HG02943 (cell line): ENCODE measurements at regions not wholly inside any gene's neighbourhood (a gene's known extent, or its start where the extent isn't known, plus 50 kb on each side); places are given as distances from the start of the nearest gene placed in this dataset.

Source experiments
- ATAC-seq: cut with Tn5 transposase; IDR thresholded peaks from one replicate; pipeline ENCODE4 v1.9.1; 2021; ENCODE audit warnings: mild to moderate bottlenecking, low read depth, moderate library complexity; ENCODE audit not compliant: unreplicated experiment

- no peak for ATAC-seq
Measured at GRCh38 chr2:74059137-74059775, 74.5 kb downstream of the TET3 start.

GRCh38 chr2:74063486-74063885 lies 78.8 kb downstream of the TET3 start:
- ATAC-seq = no peak

- no peak for ATAC-seq
Measured at GRCh38 chr2:74065456-74065855, 80.7 kb downstream of the TET3 start.

DNA sequence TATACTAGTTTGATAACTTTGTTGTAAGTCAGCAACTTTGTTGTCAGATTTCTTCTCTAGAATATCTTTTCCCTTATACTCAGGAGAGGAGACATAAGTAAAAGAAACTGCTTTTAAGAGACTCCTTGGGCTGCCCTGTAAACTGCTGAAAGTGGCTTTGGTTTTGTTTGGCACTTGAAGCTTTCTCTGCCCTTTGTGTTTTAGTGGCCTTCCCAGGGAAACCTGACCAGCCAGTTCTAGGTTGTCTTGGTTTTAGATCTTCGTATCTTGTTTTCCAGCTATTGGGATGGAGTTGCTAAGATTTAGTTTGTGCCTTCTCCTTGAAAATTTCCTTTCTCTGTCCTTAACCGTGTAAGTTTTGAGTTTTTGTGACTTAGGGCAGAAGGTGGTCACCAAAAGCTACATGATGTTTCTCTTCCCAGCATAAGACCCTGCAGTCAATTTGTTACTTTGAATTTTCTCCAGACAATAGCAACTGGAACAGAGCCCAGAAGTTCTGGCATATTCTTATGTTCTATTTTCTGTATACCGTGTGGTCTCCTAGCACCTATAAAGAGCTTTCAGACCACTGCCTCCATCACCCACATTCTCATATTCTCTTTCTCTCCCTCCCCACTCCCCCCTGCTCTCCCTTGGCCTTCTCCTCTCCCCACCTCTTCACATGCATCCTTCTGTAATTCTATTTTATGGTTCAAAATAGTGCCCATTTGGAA lies 81.1 kb downstream of the BOLA3 start:
- no peak for ATAC-seq

DNA sequence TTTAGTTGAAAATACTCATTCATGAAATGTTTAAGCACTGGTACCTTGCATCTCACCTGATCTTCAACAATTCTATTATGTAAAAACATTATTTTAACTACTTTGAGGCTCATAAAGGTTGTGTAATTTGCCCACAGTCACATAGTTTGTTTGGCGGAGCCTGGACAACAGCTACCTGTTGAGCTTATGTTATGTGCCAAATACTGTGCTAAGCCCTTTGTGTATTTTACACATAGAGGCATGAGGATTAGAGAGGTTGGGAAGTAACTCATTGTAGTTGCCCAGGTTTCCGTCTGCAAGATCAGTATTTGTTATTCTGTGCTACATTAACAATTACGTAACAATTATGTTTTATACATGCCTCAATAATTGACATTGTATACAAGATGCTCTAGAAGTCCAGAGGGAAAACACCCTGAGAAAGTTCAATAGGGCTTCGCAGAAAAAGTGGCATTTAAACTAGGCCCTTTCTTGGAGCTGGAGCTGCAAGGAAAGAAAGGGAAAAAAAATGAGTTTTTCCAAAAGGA lies 80.4 kb downstream of the BOLA3 start:
- ATAC-seq = no peak

GRCh38 chr2:74070991-74071390 lies 76.7 kb downstream of the BOLA3 start:
- ATAC-seq = no peak

DNA sequence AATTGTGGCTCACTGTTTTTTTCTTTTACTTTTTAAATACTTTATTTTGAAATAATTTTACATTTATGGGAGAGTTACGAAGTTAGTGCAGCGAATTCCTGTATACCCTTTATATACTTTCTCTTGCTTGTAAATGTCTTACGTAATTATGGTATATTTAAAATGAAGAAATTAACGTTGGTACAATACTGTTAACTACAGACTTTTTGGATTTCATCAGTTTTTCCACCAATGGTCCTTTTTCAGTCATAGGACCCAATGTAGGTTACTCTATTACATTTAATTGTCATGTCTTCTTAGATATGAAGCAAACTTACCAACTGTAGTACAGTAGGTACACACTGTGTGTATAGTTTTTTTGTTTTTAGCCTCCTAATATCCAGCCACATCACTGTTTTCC lies 76.3 kb downstream of the BOLA3 start:
- no peak for ATAC-seq

GRCh38 chr2:74072565-74072964 lies 75.1 kb downstream of the BOLA3 start:
- no peak for ATAC-seq

GRCh38 chr2:74074487-74074886 lies 73.2 kb downstream of the BOLA3 start:
- ATAC-seq = no peak

- no peak for ATAC-seq
Measured at GRCh38 chr2:74076074-74076470, 71.6 kb downstream of the BOLA3 start.

DNA sequence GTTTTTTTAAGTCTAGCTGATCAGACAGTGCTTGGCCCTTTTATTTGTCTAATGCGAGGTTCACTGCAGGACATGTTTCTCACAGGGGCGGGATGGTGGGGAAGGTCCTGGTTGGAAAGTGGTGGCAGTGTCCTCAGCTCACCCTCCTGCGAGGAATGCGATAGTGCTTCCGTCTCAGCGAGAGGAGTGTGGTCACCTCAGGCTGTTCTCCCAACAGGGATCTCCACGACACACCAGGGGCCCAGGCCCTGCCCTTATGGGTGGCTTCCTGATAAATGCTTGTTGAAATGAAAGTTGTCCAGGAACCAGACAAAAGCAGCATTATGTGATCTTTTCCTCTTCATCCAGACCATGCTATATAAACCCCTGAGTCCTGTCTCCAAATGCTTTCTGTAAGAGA lies 70.1 kb downstream of the BOLA3 start:
- no peak for ATAC-seq

DNA sequence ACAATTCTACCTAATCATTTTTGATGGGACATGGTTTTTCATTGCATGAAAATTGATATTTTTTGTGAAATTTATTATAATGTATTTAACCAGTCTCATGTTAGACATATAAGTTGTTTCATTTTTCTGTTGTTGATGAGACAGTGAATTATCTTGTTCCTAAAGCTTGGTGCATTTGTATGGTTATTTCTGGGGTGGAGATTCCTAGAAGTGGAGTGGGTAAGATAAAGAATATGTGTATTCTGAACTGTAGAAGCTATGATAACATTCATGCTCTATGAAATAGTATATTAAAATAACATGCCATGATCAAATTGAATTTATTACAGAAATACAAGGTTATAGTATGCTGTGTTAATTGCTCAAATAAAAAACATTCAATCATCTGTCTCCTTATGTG lies 69.2 kb downstream of the BOLA3 start:
- ATAC-seq = no peak

GRCh38 chr2:74079522-74080341 lies 68.0 kb downstream of the BOLA3 start:
- no peak for ATAC-seq

DNA sequence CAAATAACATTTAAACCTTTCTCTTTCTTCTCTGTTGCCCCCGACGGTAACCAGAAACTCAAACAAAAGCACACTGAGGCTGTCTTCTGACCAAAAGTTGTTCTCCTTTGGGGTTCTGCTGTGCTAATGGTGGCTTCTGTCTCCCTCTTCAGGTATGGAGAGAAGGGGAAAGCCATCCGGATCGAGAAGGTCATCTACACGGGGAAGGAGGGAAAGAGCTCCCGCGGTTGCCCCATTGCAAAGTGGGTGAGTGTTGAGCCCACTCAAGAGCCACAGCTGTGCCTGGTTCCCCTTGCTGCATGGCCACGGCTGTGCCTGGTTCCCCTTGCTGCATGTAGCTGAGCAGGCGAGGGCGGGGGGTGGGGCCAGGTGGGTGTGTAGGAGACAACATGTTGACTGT lies 67.4 kb downstream of the BOLA3 start:
- ATAC-seq = no peak

DNA sequence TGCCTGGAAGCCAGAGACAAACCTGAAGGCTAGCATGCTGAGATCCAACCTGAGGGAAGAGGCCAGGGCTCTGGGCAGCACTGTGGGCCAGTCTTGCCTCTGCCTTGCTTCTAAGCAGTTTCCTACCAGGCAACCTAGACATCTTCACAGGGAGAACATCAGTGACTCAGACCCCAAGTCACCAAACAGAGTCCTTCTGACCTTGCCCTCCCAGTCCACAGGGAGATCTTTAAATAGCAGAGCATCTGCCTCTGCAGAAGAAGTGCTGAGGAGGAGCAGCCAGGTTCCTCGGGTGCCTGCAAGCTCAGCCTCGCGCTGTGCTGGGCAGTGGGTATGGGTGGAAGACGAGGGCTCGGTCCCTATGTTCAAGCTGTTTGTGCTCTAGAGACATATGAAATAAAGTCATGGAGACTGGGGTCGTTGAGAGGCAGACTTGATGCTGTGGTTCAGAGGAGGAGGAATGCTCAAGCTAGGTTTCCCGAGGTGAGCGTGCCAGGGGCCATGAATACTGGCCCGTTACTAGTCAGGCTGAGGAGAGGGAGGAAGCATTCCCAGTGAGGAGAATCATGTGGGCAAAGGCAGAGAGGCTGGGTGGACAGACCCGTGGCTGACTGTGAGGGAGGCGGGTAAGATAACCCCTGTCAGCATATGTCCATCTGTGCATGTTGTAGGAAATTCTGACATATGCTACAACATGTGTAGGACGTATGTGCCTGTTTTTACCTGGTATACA lies 66.5 kb downstream of the BOLA3 start:
- no peak for ATAC-seq

- no peak for ATAC-seq
Measured at GRCh38 chr2:74081763-74082110, 66.0 kb downstream of the BOLA3 start.

DNA sequence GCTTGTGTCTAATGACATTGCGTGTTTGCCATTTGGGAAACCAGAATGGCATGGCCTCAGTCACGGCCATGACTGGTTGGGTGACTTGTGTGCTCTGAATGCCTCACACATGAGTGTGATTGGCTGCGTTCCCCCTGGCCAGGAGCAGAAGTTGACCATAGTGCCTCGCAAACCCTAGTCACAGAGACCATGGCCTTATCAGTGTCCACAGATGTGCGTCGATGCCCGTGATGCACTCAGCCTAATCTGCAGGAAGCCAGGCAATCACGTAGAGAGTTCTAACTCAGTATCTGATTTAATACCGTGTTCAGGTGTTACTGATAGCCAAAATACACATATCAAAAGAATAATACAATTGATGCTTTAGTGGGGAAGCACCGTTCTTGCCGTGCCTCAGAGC lies 64.0 kb downstream of the BOLA3 start:
- ATAC-seq = no peak
